Activated CD4-positive, alpha-beta T cell treated with anti-CD3 and anti-CD28 coated beads, Interleukin-2, amount 50 U/mL, for 48 hours (primary cell): ENCODE measurements at regions not wholly inside any gene's neighbourhood (a gene's known extent, or its start where the extent isn't known, plus 50 kb on each side); places are given as distances from the start of the nearest gene placed in this dataset.
"Not testable (repeated sequence)": the region's sequence is repeated elsewhere in the genome, so short reads cannot be mapped to it uniquely, and the experiment has no call there.

ENCODE experiments used
- DNase-seq, 2 experiments: peaks; one replicate each; pipeline ENCODE4 v3.0.0-alpha.2; 2020

GRCh38 chr4:130025701-130026100, 929.7 kb downstream of the C4orf33 start:
- DNase-seq = no peak

GRCh38 chr4:130026185-130026584, 930.2 kb downstream of the C4orf33 start:
- DNase-seq = no peak

- no peak for DNase-seq
Observed at GRCh38 chr4:130027973-130028372, 932.0 kb downstream of the C4orf33 start.

- no peak for DNase-seq
Observed at GRCh38 chr4:130028552-130028951, 932.6 kb downstream of the C4orf33 start.

- DNase-seq = no peak
Observed at GRCh38 chr4:130029442-130029841, 933.5 kb downstream of the C4orf33 start.

GRCh38 chr4:130031858-130032257, 935.9 kb downstream of the C4orf33 start:
- DNase-seq = no peak

GRCh38 chr4:130033657-130034056, 937.7 kb downstream of the C4orf33 start:
- not testable (repeated sequence) for DNase-seq

- no peak for DNase-seq
Observed at GRCh38 chr4:130034876-130035275, 938.9 kb downstream of the C4orf33 start.

GRCh38 chr4:130035391-130035790, 939.4 kb downstream of the C4orf33 start:
- DNase-seq = no peak

GRCh38 chr4:130037866-130038265, 941.9 kb downstream of the C4orf33 start:
- not testable (repeated sequence) for DNase-seq

- DNase-seq = not testable (repeated sequence)
Observed at GRCh38 chr4:130038540-130038939, 942.6 kb downstream of the C4orf33 start.

- DNase-seq = no peak
Observed at GRCh38 chr4:130043732-130044160, 947.8 kb downstream of the C4orf33 start.

GRCh38 chr4:130044788-130045531, 949.0 kb downstream of the C4orf33 start:
- no peak for DNase-seq

- no peak for DNase-seq
Observed at GRCh38 chr4:130053723-130054122, 957.8 kb downstream of the C4orf33 start.

- DNase-seq = no peak
Observed at GRCh38 chr4:130054908-130055307, 959.0 kb downstream of the C4orf33 start.

GRCh38 chr4:130056286-130056685, 960.3 kb downstream of the C4orf33 start:
- no peak for DNase-seq

- DNase-seq = no peak
Observed at GRCh38 chr4:130064471-130064870, 968.5 kb downstream of the C4orf33 start.

GRCh38 chr4:130067419-130067818, 971.5 kb downstream of the C4orf33 start:
- no peak for DNase-seq

- no peak for DNase-seq
Observed at GRCh38 chr4:130068072-130068471, 972.1 kb downstream of the C4orf33 start.

- DNase-seq = no peak
Observed at GRCh38 chr4:130071746-130072145, 975.8 kb downstream of the C4orf33 start.

GRCh38 chr4:130073145-130073790, 977.3 kb downstream of the C4orf33 start:
- DNase-seq = no peak

GRCh38 chr4:130074096-130074495, 978.1 kb downstream of the C4orf33 start:
- no peak for DNase-seq

- DNase-seq = no peak
Observed at GRCh38 chr4:130077275-130077674, 981.3 kb downstream of the C4orf33 start.

GRCh38 chr4:130079027-130079426, 983.1 kb downstream of the C4orf33 start:
- DNase-seq = not testable (repeated sequence)
